Suprapubic skin (tissue), 3 donors: ENCODE measurements at regions not wholly inside any gene's neighbourhood (a gene's known extent, or its start where the extent isn't known, plus 50 kb on each side); places are given as distances from the start of the nearest gene placed in this dataset.

Experiments
- POLR2A ChIP-seq, 2 donors: fragments of 450-650 bp; IDR thresholded peaks; one replicate each; pipeline ENCODE4 v1.6.1; 2017; ENCODE audit warnings: antibody characterized with exemption in 2 of 2, mild to moderate bottlenecking in 2 of 2, moderate library complexity in 2 of 2
- TF ChIP-seq, protein P1 (sequence below), 2 donors: fragments of 200-600 bp in 1 of 2; fragments of 450-650 bp in 1 of 2; sonication (generic) in 1 of 2; IDR thresholded peaks; one replicate each; pipeline ENCODE4 v1.5.1; 2016 to 2019; ENCODE audit warnings: antibody characterized with exemption in 2 of 2, mild to moderate bottlenecking in 1 of 2, moderate library complexity in 1 of 2

GRCh38 chr9:786405-786804, 55.1 kb upstream of the DMRT1 start:
- TF ChIP-seq, protein P1, sequence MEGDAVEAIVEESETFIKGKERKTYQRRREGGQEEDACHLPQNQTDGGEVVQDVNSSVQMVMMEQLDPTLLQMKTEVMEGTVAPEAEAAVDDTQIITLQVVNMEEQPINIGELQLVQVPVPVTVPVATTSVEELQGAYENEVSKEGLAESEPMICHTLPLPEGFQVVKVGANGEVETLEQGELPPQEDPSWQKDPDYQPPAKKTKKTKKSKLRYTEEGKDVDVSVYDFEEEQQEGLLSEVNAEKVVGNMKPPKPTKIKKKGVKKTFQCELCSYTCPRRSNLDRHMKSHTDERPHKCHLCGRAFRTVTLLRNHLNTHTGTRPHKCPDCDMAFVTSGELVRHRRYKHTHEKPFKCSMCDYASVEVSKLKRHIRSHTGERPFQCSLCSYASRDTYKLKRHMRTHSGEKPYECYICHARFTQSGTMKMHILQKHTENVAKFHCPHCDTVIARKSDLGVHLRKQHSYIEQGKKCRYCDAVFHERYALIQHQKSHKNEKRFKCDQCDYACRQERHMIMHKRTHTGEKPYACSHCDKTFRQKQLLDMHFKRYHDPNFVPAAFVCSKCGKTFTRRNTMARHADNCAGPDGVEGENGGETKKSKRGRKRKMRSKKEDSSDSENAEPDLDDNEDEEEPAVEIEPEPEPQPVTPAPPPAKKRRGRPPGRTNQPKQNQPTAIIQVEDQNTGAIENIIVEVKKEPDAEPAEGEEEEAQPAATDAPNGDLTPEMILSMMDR (IDR thresholded peaks at IDR 0.05), result no peak
- no peak for TF ChIP-seq POLR2A (IDR thresholded peaks at IDR 0.05)
